ENCODE measurements at regions not wholly inside any gene's neighbourhood (a gene's known extent, or its start where the extent isn't known, plus 50 kb on each side); places are given as distances from the start of the nearest gene placed in this dataset.

DNA sequence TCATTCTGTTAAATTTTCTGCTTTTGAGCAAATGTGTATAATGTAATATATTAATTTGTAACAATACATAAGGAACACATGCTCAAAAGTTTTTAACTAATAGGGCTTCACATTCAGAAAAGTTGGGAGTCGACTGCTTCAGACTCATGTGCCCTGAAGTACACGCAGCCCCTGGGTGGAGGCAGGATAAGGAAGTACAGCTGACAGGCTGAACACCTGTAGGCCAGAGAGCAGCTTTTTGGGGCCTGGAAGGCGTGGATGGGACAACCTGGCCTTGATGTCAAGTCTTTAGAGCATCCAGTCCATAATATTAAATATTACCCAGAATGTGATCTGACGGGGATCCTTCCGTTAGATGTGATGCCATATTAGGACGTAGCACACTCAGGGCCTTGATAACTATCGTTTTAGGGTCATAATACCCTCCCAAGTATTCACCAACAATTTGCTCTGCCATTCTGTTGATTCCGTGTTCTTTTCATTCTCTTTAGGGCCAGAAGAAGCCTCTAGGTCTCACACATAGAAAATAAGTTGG lies 485.2 kb downstream of the SIPA1L2 start:
- TF ChIP-seq, protein P1, sequence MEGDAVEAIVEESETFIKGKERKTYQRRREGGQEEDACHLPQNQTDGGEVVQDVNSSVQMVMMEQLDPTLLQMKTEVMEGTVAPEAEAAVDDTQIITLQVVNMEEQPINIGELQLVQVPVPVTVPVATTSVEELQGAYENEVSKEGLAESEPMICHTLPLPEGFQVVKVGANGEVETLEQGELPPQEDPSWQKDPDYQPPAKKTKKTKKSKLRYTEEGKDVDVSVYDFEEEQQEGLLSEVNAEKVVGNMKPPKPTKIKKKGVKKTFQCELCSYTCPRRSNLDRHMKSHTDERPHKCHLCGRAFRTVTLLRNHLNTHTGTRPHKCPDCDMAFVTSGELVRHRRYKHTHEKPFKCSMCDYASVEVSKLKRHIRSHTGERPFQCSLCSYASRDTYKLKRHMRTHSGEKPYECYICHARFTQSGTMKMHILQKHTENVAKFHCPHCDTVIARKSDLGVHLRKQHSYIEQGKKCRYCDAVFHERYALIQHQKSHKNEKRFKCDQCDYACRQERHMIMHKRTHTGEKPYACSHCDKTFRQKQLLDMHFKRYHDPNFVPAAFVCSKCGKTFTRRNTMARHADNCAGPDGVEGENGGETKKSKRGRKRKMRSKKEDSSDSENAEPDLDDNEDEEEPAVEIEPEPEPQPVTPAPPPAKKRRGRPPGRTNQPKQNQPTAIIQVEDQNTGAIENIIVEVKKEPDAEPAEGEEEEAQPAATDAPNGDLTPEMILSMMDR (optimal IDR thresholded peaks at IDR 0.05 in 1 of 3, IDR thresholded peaks at IDR 0.05 in 1 of 3, conservative IDR thresholded peaks at IDR 0.05 in 1 of 3; ENCODE audit: extremely low read depth in 1 of 3, insufficient read depth in 2 of 3, low read length in 3 of 3): no peak
- TF ChIP-seq EZH2 (IDR thresholded peaks at IDR 0.05; ENCODE audit: low read length): no peak

Data from keratinocyte (primary cell).